K562 (cell line): ENCODE measurements at regions not wholly inside any gene's neighbourhood (a gene's known extent, or its start where the extent isn't known, plus 50 kb on each side); places are given as distances from the start of the nearest gene placed in this dataset.

Experiments
- ATAC-seq: fragments of 200-7000 bp; cut with Tn5 transposase; 3 replicates; pipeline ENCODE4 v1.9.1; 2020; ENCODE audit warnings: moderate library complexity
- BruUV-seq: library from RNA; stranded (reverse); fragments of 400-500 nt; replicated peaks from 2 replicates; lab custom pipeline; 2021; lab: Mats Ljungman, UMichigan
- CTCF ChIA-PET: fragments of 300-600 bp; formaldehyde crosslinking; extraction: SDS; loops from one replicate; lab custom pipeline; 2021; ENCODE audit warnings: low intra/inter-chr PET ratio; lab: Yijun Ruan, JAX
- POLR2A ChIA-PET: fragments of 300-600, 350-650 bp; sonication (Branson Sonifier 250); formaldehyde crosslinking; extraction: SDS; loops from one replicate; lab custom pipeline; 2021; ENCODE audit warnings: antibody characterized with exemption, inconsistent platforms; lab: Yijun Ruan, JAX
- DNase-seq, 4 experiments: peaks; one replicate each; pipeline versions ENCODE4 v3.0.0 to v3.0.0-alpha.2; 2011 to 2018; ENCODE audit warnings: low spot score in 3 of 4, mixed read lengths in 3 of 4; ENCODE audit errors: extremely low read depth in 1 of 4
- FAIRE-seq: peaks from 2 replicates; lab custom pipeline; 2011; peaks lifted over from hg19 to GRCh38; lab: Jason Lieb, UNC
- H2AFZ ChIP-seq: 2 replicates; pipeline ENCODE4 v1.6.0; 2011; ENCODE audit warnings: low read depth, low read length, control low read depth, inconsistent platforms
- H3K27ac ChIP-seq: fragments of 200-600 bp; 3 replicates; pipeline ENCODE4 v1.8.0; 2011; ENCODE audit warnings: low read depth, mild to moderate bottlenecking, control low read depth, inconsistent platforms, low read length, moderate library complexity, mixed read lengths; ENCODE audit errors: extremely low read depth
- H3K27me3 ChIP-seq, 2 experiments: fragments of 300-600 bp in 1 of 2; 2 replicates in 1 of 2; 3 replicates in 1 of 2; pipeline versions ENCODE4 v1.6.0 to v1.8.0; 2011; ENCODE audit warnings: inconsistent platforms in 2 of 2, low read length in 2 of 2, mild to moderate bottlenecking in 1 of 2, mixed read lengths in 1 of 2, moderate library complexity in 1 of 2; ENCODE audit not compliant: control insufficient read depth in 2 of 2, insufficient read depth in 2 of 2
- H3K36me3 ChIP-seq: fragments of 300-600 bp; 3 replicates; pipeline ENCODE4 v1.8.0; 2011; ENCODE audit warnings: mild to moderate bottlenecking, low read length, inconsistent platforms; ENCODE audit not compliant: control insufficient read depth, insufficient read depth
- H3K4me1 ChIP-seq, 2 experiments: fragments of 200-600 bp in 1 of 2; replicated peaks in 1 of 2; 2 replicates in 1 of 2; 3 replicates in 1 of 2; pipeline versions ENCODE4 v1.5.1 to v1.8.0; 2011; ENCODE audit warnings: inconsistent platforms in 2 of 2, low read length in 2 of 2, mild to moderate bottlenecking in 1 of 2, mixed read lengths in 1 of 2, moderate library complexity in 1 of 2; ENCODE audit not compliant: control insufficient read depth in 2 of 2, insufficient read depth in 2 of 2
- H3K4me2 ChIP-seq: 2 replicates; pipeline ENCODE4 v1.6.1; 2011; ENCODE audit warnings: low read length, control low read depth, inconsistent platforms, mixed read lengths; ENCODE audit not compliant: insufficient read depth
- H3K4me3 ChIP-seq: fragments of 200-600 bp; sonication (generic), shearing (Covaris generic); 2 replicates; pipeline ENCODE4 v1.5.1; 2016; ENCODE audit warnings: control low read depth, inconsistent platforms
- H3K79me2 ChIP-seq: fragments of 200-600 bp; 3 replicates; pipeline ENCODE4 v1.8.0; 2011; ENCODE audit warnings: low read length, inconsistent platforms; ENCODE audit not compliant: control insufficient read depth, insufficient read depth
- H3K9ac ChIP-seq, 2 experiments: 2 replicates each; pipeline versions ENCODE4 v1.6.0 to v1.6.1; 2011; ENCODE audit warnings: low read depth in 2 of 2, low read length in 2 of 2, control low read depth in 1 of 2, inconsistent platforms in 1 of 2, mild to moderate bottlenecking in 1 of 2, mixed read lengths in 1 of 2; ENCODE audit not compliant: insufficient read depth in 1 of 2
- H3K9me1 ChIP-seq: one replicate; pipeline ENCODE4 v1.6.0; 2011; ENCODE audit warnings: inconsistent platforms, mild to moderate bottlenecking, low read length, moderate library complexity; ENCODE audit not compliant: control insufficient read depth, insufficient read depth
- H3K9me3 ChIP-seq: replicated peaks from 2 replicates; pipeline ENCODE4 v1.5.1; 2011; ENCODE audit warnings: low read depth, low read length, inconsistent platforms; ENCODE audit not compliant: control insufficient read depth, insufficient read depth
- H4K20me1 ChIP-seq: replicated peaks from 2 replicates; pipeline ENCODE4 v1.6.1; 2011; ENCODE audit warnings: low read length, inconsistent platforms, mixed read lengths; ENCODE audit not compliant: control insufficient read depth, insufficient read depth
- BRD4 ChIP-seq: fragments of 200-600 bp; sonication (generic); IDR thresholded peaks from 2 replicates; pipeline ENCODE4 v1.6.1; 2017; ENCODE audit warnings: inconsistent platforms
- FUS ChIP-seq: fragments of 200-400 bp; formaldehyde crosslinking; optimal IDR thresholded peaks from 2 replicates; pipeline ENCODE3; 2017; ENCODE audit warnings: low read depth, low read length
- GATAD2A ChIP-seq: fragments of 450-650 bp; IDR thresholded peaks from 2 replicates; pipeline ENCODE4 v1.6.1; 2017
- HMG20A ChIP-seq: fragments of 450-650 bp; formaldehyde crosslinking; conservative IDR thresholded peaks from 2 replicates; pipeline ENCODE4 v1.4.0; 2020; ENCODE audit warnings: mild to moderate bottlenecking, mixed read lengths
- PCBP2 ChIP-seq: fragments of 200-400 bp; formaldehyde crosslinking; IDR thresholded peaks from 2 replicates; pipeline ENCODE4 v1.6.1; 2018; ENCODE audit warnings: low read length, low read depth, mild to moderate bottlenecking, moderate library complexity; ENCODE audit not compliant: poor library complexity, severe bottlenecking
- PHB ChIP-seq: fragments of 250-450 bp; sonication (Bioruptor Pico); IDR thresholded peaks from 2 replicates; pipeline ENCODE4 v1.5.0; 2021
- TAF7 ChIP-seq: fragments of 450-650 bp; IDR thresholded peaks from 2 replicates; pipeline ENCODE4 v1.6.1; 2016; ENCODE audit warnings: missing genetic modification characterization, missing compliant biosample characterization
- TFAM ChIP-seq: fragments of 250-450 bp; sonication (Bioruptor Pico); conservative IDR thresholded peaks from 2 replicates; pipeline ENCODE4 v1.5.0; 2021; ENCODE audit warnings: mild to moderate bottlenecking, moderate library complexity
- WGBS: fragments of 100-300 bp; shearing (Covaris generic); methylation state at CpG from one replicate; pipeline ENCODE4 v1.1.6; 2016; ENCODE audit warnings: low coverage, mixed read lengths; ENCODE audit not compliant: insufficient coverage; ENCODE audit errors: missing lambda C conversion rate; 5-methylcytosine and 5-hydroxymethylcytosine counted together
- in situ Hi-C: fragments of 300-500 bp; cut with MboI; formaldehyde crosslinking; loops from 4 replicates; pipeline ENCODE4 v1.15.0; 2018; ENCODE audit warnings: inconsistent platforms, mixed read lengths
- intact Hi-C: fragments of 100-400 bp; cut with micrococcal nuclease; formaldehyde crosslinking; loops from 2 replicates; pipeline ENCODE4 v1.14.2; 2022
- TF ChIP-seq, protein P1 (sequence below), 2 experiments: IDR thresholded peaks in 1 of 2; conservative IDR thresholded peaks in 1 of 2; 2 replicates each; pipeline ENCODE4 v1.6.1; 2016; ENCODE audit warnings: low read depth in 2 of 2, mild to moderate bottlenecking in 1 of 2, missing compliant biosample characterization in 1 of 2, missing genetic modification characterization in 1 of 2, moderate library complexity in 1 of 2
- TF ChIP-seq, protein P2 (sequence below), 2 experiments: fragments of 450-650 bp; IDR thresholded peaks; 2 replicates each; pipeline ENCODE4 v1.6.1; 2018; ENCODE audit warnings: mild to moderate bottlenecking in 2 of 2, low read depth in 1 of 2; ENCODE audit not compliant: partially characterized antibody in 2 of 2

DNA sequence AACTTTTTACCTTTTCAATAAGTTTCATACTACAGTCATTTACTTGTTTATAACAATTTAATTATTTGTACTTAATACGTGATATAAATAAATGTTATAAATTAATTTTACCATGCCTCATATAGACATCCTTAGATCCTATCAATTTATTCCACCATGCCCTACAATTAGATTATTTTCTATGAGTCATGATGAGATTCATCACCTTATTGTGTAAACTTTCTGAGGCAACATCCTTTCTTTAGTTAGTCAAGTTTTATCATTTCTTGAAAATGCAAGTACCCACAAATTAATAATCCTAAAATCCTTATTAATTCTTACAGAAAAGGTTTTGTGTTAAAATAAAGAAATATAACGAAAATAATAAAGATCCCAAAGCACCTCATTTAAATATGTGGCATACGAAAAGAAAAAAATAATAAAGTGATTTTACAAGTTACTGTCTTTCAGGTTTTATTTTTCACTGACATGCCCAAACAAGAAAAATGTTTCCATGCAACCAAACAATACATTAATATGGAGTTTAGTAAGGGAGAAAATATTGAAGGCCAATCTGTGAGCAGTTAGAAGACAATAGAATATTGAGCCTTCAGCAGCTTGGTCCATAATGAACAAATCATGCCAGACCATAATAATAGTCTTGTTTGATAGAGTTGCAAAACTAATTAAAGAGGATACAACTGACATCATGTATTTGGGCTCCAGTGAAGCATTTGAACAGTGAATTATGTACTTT lies 188.7 kb upstream of the MRPS30 start:
- DNase-seq (no peak), ATAC-seq (no peak), FAIRE-seq (no peak)
- POLR2A ChIA-PET: no interaction called here
- CTCF ChIA-PET: no interaction called here
- Histone ChIP-seq H3K27ac (no peak overlapping the region), H3K9ac (no peak overlapping the region), H3K4me2 (no peak overlapping the region), H3K36me3 (no peaks in the 10 kb centered on the region), H4K20me1 (no peaks in the 10 kb centered on the region), H3K9me3 (no peaks in the 10 kb centered on the region), H3K4me3 (no peak overlapping the region), H3K4me1 (no peaks in the 10 kb centered on the region), H3K79me2 (no peaks in the 10 kb centered on the region), H2AFZ (no peak overlapping the region), H3K9me1 (no peaks in the 10 kb centered on the region), H3K27me3 (no peaks in the 10 kb centered on the region)
- intact Hi-C loops: no loop called here
- TF ChIP-seq BRD4 (no peak), PCBP2 (no peak), TAF7 (tag) (no peak), FUS (no peak), TFAM (CRISPR knock-in tag) (no peak), HMG20A (CRISPR knock-in tag) (no peak), PHB (CRISPR knock-in tag) (no peak), GATAD2A (no peak)
- TF ChIP-seq, protein P1, sequence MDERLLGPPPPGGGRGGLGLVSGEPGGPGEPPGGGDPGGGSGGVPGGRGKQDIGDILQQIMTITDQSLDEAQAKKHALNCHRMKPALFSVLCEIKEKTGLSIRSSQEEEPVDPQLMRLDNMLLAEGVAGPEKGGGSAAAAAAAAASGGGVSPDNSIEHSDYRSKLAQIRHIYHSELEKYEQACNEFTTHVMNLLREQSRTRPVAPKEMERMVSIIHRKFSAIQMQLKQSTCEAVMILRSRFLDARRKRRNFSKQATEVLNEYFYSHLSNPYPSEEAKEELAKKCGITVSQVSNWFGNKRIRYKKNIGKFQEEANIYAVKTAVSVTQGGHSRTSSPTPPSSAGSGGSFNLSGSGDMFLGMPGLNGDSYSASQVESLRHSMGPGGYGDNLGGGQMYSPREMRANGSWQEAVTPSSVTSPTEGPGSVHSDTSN (CRISPR knock-in tag; IDR thresholded peaks at IDR 0.05; ENCODE audit: low read depth): no peak
- TF ChIP-seq, protein P1 (tag; conservative IDR thresholded peaks at IDR 0.05; ENCODE audit: low read depth): no peak
- TF ChIP-seq, protein P2, sequence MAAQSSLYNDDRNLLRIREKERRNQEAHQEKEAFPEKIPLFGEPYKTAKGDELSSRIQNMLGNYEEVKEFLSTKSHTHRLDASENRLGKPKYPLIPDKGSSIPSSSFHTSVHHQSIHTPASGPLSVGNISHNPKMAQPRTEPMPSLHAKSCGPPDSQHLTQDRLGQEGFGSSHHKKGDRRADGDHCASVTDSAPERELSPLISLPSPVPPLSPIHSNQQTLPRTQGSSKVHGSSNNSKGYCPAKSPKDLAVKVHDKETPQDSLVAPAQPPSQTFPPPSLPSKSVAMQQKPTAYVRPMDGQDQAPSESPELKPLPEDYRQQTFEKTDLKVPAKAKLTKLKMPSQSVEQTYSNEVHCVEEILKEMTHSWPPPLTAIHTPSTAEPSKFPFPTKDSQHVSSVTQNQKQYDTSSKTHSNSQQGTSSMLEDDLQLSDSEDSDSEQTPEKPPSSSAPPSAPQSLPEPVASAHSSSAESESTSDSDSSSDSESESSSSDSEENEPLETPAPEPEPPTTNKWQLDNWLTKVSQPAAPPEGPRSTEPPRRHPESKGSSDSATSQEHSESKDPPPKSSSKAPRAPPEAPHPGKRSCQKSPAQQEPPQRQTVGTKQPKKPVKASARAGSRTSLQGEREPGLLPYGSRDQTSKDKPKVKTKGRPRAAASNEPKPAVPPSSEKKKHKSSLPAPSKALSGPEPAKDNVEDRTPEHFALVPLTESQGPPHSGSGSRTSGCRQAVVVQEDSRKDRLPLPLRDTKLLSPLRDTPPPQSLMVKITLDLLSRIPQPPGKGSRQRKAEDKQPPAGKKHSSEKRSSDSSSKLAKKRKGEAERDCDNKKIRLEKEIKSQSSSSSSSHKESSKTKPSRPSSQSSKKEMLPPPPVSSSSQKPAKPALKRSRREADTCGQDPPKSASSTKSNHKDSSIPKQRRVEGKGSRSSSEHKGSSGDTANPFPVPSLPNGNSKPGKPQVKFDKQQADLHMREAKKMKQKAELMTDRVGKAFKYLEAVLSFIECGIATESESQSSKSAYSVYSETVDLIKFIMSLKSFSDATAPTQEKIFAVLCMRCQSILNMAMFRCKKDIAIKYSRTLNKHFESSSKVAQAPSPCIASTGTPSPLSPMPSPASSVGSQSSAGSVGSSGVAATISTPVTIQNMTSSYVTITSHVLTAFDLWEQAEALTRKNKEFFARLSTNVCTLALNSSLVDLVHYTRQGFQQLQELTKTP (IDR thresholded peaks at IDR 0.05; ENCODE audit: low read depth in 1 of 2, partially characterized antibody in 2 of 2): no peak
- 0% methylated on average over 3 of the region's 3 CpGs for WGBS
- in situ Hi-C loops: no loop called here
- no TSS peak for BruUV-seq
